HUES64 (cell line): ENCODE measurements at regions not wholly inside any gene's neighbourhood (a gene's known extent, or its start where the extent isn't known, plus 50 kb on each side); places are given as distances from the start of the nearest gene placed in this dataset.
"Not testable (repeated sequence)": the region's sequence is repeated elsewhere in the genome, so short reads cannot be mapped to it uniquely, and the experiment has no call there.

Experiments used
- H3K27ac ChIP-seq: 2 replicates; pipeline ENCODE4 v1.7.0; 2013; ENCODE audit warnings: low read depth, low read length, inconsistent platforms
- H3K27me3 ChIP-seq: 2 replicates; pipeline ENCODE4 v1.6.1; 2013; ENCODE audit warnings: mild to moderate bottlenecking, low read length; ENCODE audit not compliant: insufficient read depth
- H3K36me3 ChIP-seq: 2 replicates; pipeline ENCODE4 v1.6.1; 2013; ENCODE audit warnings: mild to moderate bottlenecking, low read length; ENCODE audit not compliant: insufficient read depth
- H3K4me1 ChIP-seq: 2 replicates; pipeline ENCODE4 v1.6.1; 2013; ENCODE audit warnings: mild to moderate bottlenecking, low read length, moderate library complexity; ENCODE audit not compliant: insufficient read depth
- H3K4me3 ChIP-seq: 2 replicates; pipeline ENCODE4 v1.5.1; 2013; ENCODE audit warnings: mild to moderate bottlenecking, low read length, moderate library complexity
- H3K9ac ChIP-seq: 2 replicates; pipeline ENCODE4 v1.6.1; 2013; ENCODE audit warnings: mild to moderate bottlenecking, low read depth, low read length
- H3K9me3 ChIP-seq: 2 replicates; pipeline ENCODE4 v1.6.1; 2013; ENCODE audit warnings: low read depth, low read length; ENCODE audit not compliant: insufficient read depth
- WGBS: fragments of 150-250, 120-280 bp; methylation state at CpG from one replicate; pipeline ENCODE4 v1.1.7; 2013; ENCODE audit warnings: missing lambda C conversion rate; 5-methylcytosine and 5-hydroxymethylcytosine counted together

GRCh38 chr22:47617186-47617585 is 854.7 kb downstream of the TBC1D22A start:
- Histone ChIP-seq H3K9me3 (peaks cover 8% of the 10 kb centered on the region), H3K36me3 (no peaks in the 10 kb centered on the region), H3K4me1 (no peaks in the 10 kb centered on the region), H3K4me3 (no peak overlapping the region), H3K9ac (no peak overlapping the region), H3K27ac (no peak overlapping the region), H3K27me3 (no peaks in the 10 kb centered on the region)
- WGBS, result 92% methylated on average over 3 of the region's 3 CpGs

- H3K36me3 ChIP-seq, result no peaks in the 10 kb centered on the region
- H3K9ac ChIP-seq, result no peak overlapping the region
- no peaks in the 10 kb centered on the region for H3K27me3 ChIP-seq
- H3K27ac ChIP-seq, result no peak overlapping the region
- 85% methylated on average over 11 of the region's 11 CpGs for WGBS
- H3K9me3 ChIP-seq, result peaks cover 8% of the 10 kb centered on the region
- H3K4me3 ChIP-seq, result no peak overlapping the region
- H3K4me1 ChIP-seq, result no peaks in the 10 kb centered on the region
Measured at GRCh38 chr22:47616396-47617020, 854.1 kb downstream of the TBC1D22A start.

GRCh38 chr22:47615051-47615450 is 852.6 kb downstream of the TBC1D22A start:
- Histone ChIP-seq H3K36me3 (no peaks in the 10 kb centered on the region), H3K27me3 (no peaks in the 10 kb centered on the region), H3K4me1 (no peaks in the 10 kb centered on the region), H3K9me3 (peaks cover 15% of the 10 kb centered on the region), H3K4me3 (no peak overlapping the region), H3K9ac (no peak overlapping the region), H3K27ac (no peak overlapping the region)
- WGBS, result 91% methylated on average over 10 of the region's 10 CpGs

GRCh38 chr22:47613606-47614350 is 851.3 kb downstream of the TBC1D22A start:
- no peaks in the 10 kb centered on the region for H3K27me3 ChIP-seq
- no peaks in the 10 kb centered on the region for H3K36me3 ChIP-seq
- H3K9me3 ChIP-seq, result peaks cover 15% of the 10 kb centered on the region
- H3K27ac ChIP-seq, result no peak overlapping the region
- no peak overlapping the region for H3K9ac ChIP-seq
- WGBS, result 92% methylated on average over 13 of the region's 13 CpGs
- H3K4me3 ChIP-seq, result no peak overlapping the region
- no peaks in the 10 kb centered on the region for H3K4me1 ChIP-seq

- H3K9me3 ChIP-seq, result peaks cover 15% of the 10 kb centered on the region
- H3K4me1 ChIP-seq, H3K27me3 ChIP-seq, H3K36me3 ChIP-seq, H3K27ac ChIP-seq, H3K4me3 ChIP-seq, H3K9ac ChIP-seq: not testable (repeated sequence)
- WGBS, result 87% methylated on average over 11 of the region's 11 CpGs
Measured at GRCh38 chr22:47613181-47613580, 850.7 kb downstream of the TBC1D22A start.

GRCh38 chr22:47612311-47612910 is 850.0 kb downstream of the TBC1D22A start:
- Histone ChIP-seq H3K36me3 (no peaks in the 10 kb centered on the region), H3K27ac (no peak overlapping the region), H3K27me3 (no peaks in the 10 kb centered on the region), H3K4me1 (no peaks in the 10 kb centered on the region), H3K9me3 (peaks cover 15% of the 10 kb centered on the region), H3K4me3 (no peak overlapping the region), H3K9ac (no peak overlapping the region)
- WGBS, result 93% methylated on average over 17 of the region's 17 CpGs

GRCh38 chr22:47610764-47611163 is 848.3 kb downstream of the TBC1D22A start:
- Histone ChIP-seq H3K27ac (no peak overlapping the region), H3K9me3 (0 out of 2 replicates have a peak, but pooled peaks cover 16% of the 10 kb centered on the region), H3K4me1 (no peaks in the 10 kb centered on the region), H3K9ac (no peak overlapping the region), H3K27me3 (no peaks in the 10 kb centered on the region), H3K36me3 (no peaks in the 10 kb centered on the region), H3K4me3 (no peak overlapping the region)
- WGBS, result 96% methylated on average over 8 of the region's 9 CpGs

GRCh38 chr22:47610281-47610680 is 847.8 kb downstream of the TBC1D22A start:
- Histone ChIP-seq H3K9ac (no peak overlapping the region), H3K9me3 (0 out of 2 replicates have a peak, but pooled peaks cover 16% of the 10 kb centered on the region)
- WGBS, result 92% methylated on average over 12 of the region's 12 CpGs

GRCh38 chr22:47609653-47610052 is 847.2 kb downstream of the TBC1D22A start:
- Histone ChIP-seq H3K9me3 (0 out of 2 replicates have a peak, but pooled peaks cover 16% of the 10 kb centered on the region), H3K36me3 (no peaks in the 10 kb centered on the region), H3K4me3 (no peak overlapping the region), H3K9ac (no peak overlapping the region), H3K4me1 (no peaks in the 10 kb centered on the region), H3K27me3 (no peaks in the 10 kb centered on the region), H3K27ac (no peak overlapping the region)
- 84% methylated on average over 13 of the region's 13 CpGs for WGBS

More at GRCh38 chr22:47610281-47610680, 847.8 kb downstream of the TBC1D22A start:
- no peak overlapping the region for H3K4me3 ChIP-seq
- no peak overlapping the region for H3K27ac ChIP-seq
- H3K27me3 ChIP-seq, result no peaks in the 10 kb centered on the region
- no peaks in the 10 kb centered on the region for H3K4me1 ChIP-seq
- no peaks in the 10 kb centered on the region for H3K36me3 ChIP-seq

- Histone ChIP-seq H3K27ac (no peak overlapping the region), H3K9ac (no peak overlapping the region), H3K4me3 (no peak overlapping the region), H3K36me3 (no peaks in the 10 kb centered on the region), H3K9me3 (0 out of 2 replicates have a peak, but pooled peaks cover 15% of the 10 kb centered on the region), H3K27me3 (no peaks in the 10 kb centered on the region), H3K4me1 (no peaks in the 10 kb centered on the region)
- 83% methylated on average over 3 of the region's 3 CpGs for WGBS
Measured at GRCh38 chr22:47608421-47608820, 846.0 kb downstream of the TBC1D22A start.

GRCh38 chr22:47607486-47607885 is 845.0 kb downstream of the TBC1D22A start:
- Histone ChIP-seq H3K4me1 (no peaks in the 10 kb centered on the region), H3K9me3 (peaks cover 20% of the 10 kb centered on the region; the same call in 1 of the 2 replicates), H3K9ac (no peak overlapping the region), H3K27me3 (no peaks in the 10 kb centered on the region), H3K27ac (no peak overlapping the region), H3K36me3 (no peaks in the 10 kb centered on the region), H3K4me3 (no peak overlapping the region)
- WGBS, result 97% methylated on average over 7 of the region's 7 CpGs
